Adrenal gland (tissue), 5 donors: ENCODE measurements at regions not wholly inside any gene's neighbourhood (a gene's known extent, or its start where the extent isn't known, plus 50 kb on each side); places are given as distances from the start of the nearest gene placed in this dataset.

Experiments used
- CTCF ChIP-seq, 6 experiments: fragments of 450-650 bp in 4 of 6; fragments of 200-600 bp in 2 of 6; sonication (generic) in 1 of 6; IDR thresholded peaks; 1 replicate in 5 of 6; 2 replicates in 1 of 6; pipeline versions ENCODE4 v1.5.1 to v1.8.0; 2016 to 2021; ENCODE audit warnings: antibody characterized with exemption in 6 of 6, mild to moderate bottlenecking in 2 of 6, moderate library complexity in 1 of 6
- POLR2A ChIP-seq, 2 donors: fragments of 450-650 bp; IDR thresholded peaks; one replicate each; pipeline ENCODE4 v1.6.1; 2017; ENCODE audit warnings: antibody characterized with exemption in 2 of 2, mild to moderate bottlenecking in 2 of 2, moderate library complexity in 1 of 2
- donor health status: DM: no; HTN: no; CAD: no.

GRCh38 chr6:6085928-6086668 is 79.4 kb upstream of the NRN1 start:
- no peak for TF ChIP-seq CTCF (IDR thresholded peaks at IDR 0.05)
- TF ChIP-seq POLR2A (IDR thresholded peaks at IDR 0.05), result no peak
